ENCODE measurements at regions not wholly inside any gene's neighbourhood (a gene's known extent, or its start where the extent isn't known, plus 50 kb on each side); places are given as distances from the start of the nearest gene placed in this dataset.

DNA sequence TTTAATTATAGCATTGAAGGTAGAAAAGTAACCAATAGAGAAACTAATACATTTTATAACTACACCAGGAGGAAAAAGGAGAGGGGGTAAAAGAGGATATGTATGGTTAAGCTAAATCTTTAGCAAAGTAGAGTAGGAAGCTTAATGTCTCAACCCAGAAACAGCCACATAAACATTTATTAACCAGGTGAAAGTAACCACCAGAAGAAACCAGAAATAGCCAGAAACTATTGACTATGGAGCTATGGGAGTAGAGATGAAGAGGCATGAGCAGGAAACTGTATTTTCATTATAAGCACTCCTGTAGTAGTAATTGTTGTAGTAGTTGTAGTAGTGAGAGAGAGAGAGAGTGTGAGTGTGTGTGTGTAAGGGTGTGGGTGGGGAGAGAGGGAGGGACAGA lies 617.5 kb upstream of the CHAC2 start:
- Histone ChIP-seq H3K27me3 (no peaks in the 10 kb centered on the region), H3K4me3 (ENCODE audit: low read depth, low read length) (no peak overlapping the region), H3K36me3 (no peaks in the 10 kb centered on the region), H3K4me1 (no peaks in the 10 kb centered on the region), H3K9me3 (no peaks in the 10 kb centered on the region)
- no peak for TF ChIP-seq CTCF (IDR thresholded peaks at IDR 0.05; ENCODE audit: low read depth, low read length)
- no peak for DNase-seq

- no peak for TF ChIP-seq CTCF (IDR thresholded peaks at IDR 0.05; ENCODE audit: low read depth, low read length)
- Histone ChIP-seq H3K9me3 (no peaks in the 10 kb centered on the region), H3K4me1 (no peaks in the 10 kb centered on the region), H3K36me3 (no peaks in the 10 kb centered on the region), H3K27me3 (no peaks in the 10 kb centered on the region), H3K4me3 (ENCODE audit: low read depth, low read length) (no peak overlapping the region)
- DNase-seq = no peak
These were observed 619.4 kb upstream of the CHAC2 start for GRCh38 chr2:53148221-53148620.

GRCh38 chr2:53131416-53131815 lies 636.2 kb upstream of the CHAC2 start:
- no peaks in the 10 kb centered on the region for H3K27me3 ChIP-seq
- DNase-seq = no peak
- TF ChIP-seq CTCF (IDR thresholded peaks at IDR 0.05; ENCODE audit: low read depth, low read length) = no peak
- H3K36me3 ChIP-seq = no peaks in the 10 kb centered on the region
- no peak overlapping the region for H3K4me3 ChIP-seq (ENCODE audit: low read depth, low read length)
- no peaks in the 10 kb centered on the region for H3K4me1 ChIP-seq
- no peaks in the 10 kb centered on the region for H3K9me3 ChIP-seq

DNA sequence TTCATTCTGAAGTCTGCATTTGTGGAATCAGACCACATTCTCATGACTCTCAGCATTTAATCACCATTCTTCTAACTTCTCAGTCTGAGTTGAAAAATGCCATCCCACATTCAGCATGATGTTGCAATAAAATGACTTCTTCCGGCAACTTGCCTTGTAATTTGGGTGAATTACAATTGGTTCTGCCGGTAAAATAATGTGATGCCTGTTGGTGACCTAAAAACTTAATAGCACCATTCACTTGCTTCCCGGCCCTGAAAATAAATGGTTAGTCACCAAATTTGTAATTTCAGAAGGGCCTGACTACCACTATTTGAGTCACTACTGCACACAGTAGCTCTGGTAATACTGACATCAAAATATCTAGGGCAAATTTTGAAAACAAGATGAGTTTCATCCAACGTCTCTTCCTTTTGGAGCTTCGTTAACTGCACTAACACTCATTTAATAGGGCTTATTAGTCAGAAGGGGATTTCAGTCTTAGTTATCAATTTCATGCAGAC lies 637.1 kb upstream of the CHAC2 start:
- no peak for DNase-seq
- TF ChIP-seq CTCF (IDR thresholded peaks at IDR 0.05; ENCODE audit: low read depth, low read length) = no peak
- H3K27me3 ChIP-seq = no peaks in the 10 kb centered on the region
- H3K4me3 ChIP-seq (ENCODE audit: low read depth, low read length) = no peak overlapping the region
- H3K36me3 ChIP-seq = no peaks in the 10 kb centered on the region
- no peaks in the 10 kb centered on the region for H3K9me3 ChIP-seq
- H3K4me1 ChIP-seq = no peaks in the 10 kb centered on the region

GRCh38 chr2:53129851-53130250 lies 637.8 kb upstream of the CHAC2 start:
- no peak overlapping the region for H3K4me3 ChIP-seq (ENCODE audit: low read depth, low read length)
- H3K4me1 ChIP-seq = no peaks in the 10 kb centered on the region
- no peak for DNase-seq
- no peaks in the 10 kb centered on the region for H3K36me3 ChIP-seq
- no peak for TF ChIP-seq CTCF (IDR thresholded peaks at IDR 0.05; ENCODE audit: low read depth, low read length)
- H3K9me3 ChIP-seq = no peaks in the 10 kb centered on the region
- no peaks in the 10 kb centered on the region for H3K27me3 ChIP-seq

- no peaks in the 10 kb centered on the region for H3K27me3 ChIP-seq
- no peaks in the 10 kb centered on the region for H3K36me3 ChIP-seq
- TF ChIP-seq CTCF (IDR thresholded peaks at IDR 0.05; ENCODE audit: low read depth, low read length) = no peak
- no peaks in the 10 kb centered on the region for H3K9me3 ChIP-seq
- H3K4me1 ChIP-seq = no peaks in the 10 kb centered on the region
- H3K4me3 ChIP-seq (ENCODE audit: low read depth, low read length) = no peak overlapping the region
- no peak for DNase-seq
These were observed 640.4 kb upstream of the CHAC2 start for GRCh38 chr2:53127061-53127650.

All from BE2C (cell line).